Adrenal gland (tissue), 9 donors: ENCODE measurements at regions not wholly inside any gene's neighbourhood (a gene's known extent, or its start where the extent isn't known, plus 50 kb on each side); places are given as distances from the start of the nearest gene placed in this dataset.

Experiments used
- DNase-seq, 7 donors: peaks; one replicate each; pipeline ENCODE4 v3.0.0-alpha.2; 2019 to 2020
- H3K27ac ChIP-seq, 5 donors: fragments of 200-600 bp; sonication (generic) in 4 of 5; 1 replicate in 3 of 5; 2 replicates in 2 of 5; pipeline versions ENCODE4 v1.5.1 to v1.8.0; 2016 to 2020; ENCODE audit warnings: mild to moderate bottlenecking in 1 of 5
- H3K27me3 ChIP-seq: fragments of 200-600 bp; 2 replicates; pipeline ENCODE4 v1.8.0; 2021
- H3K36me3 ChIP-seq, 2 donors: fragments of 200-600 bp; replicated peaks in 1 of 2; 1 replicate in 1 of 2; 2 replicates in 1 of 2; pipeline versions ENCODE4 v1.5.1 to v1.8.0; 2018 to 2022
- H3K4me1 ChIP-seq, 2 donors: fragments of 200-600 bp; replicated peaks in 1 of 2; 1 replicate in 1 of 2; 2 replicates in 1 of 2; pipeline versions ENCODE4 v1.5.1 to v1.8.0; 2018 to 2021
- H3K4me3 ChIP-seq, 4 donors: fragments of 200-600 bp; sonication (generic) in 3 of 4; one replicate each; pipeline ENCODE4 v1.5.1; 2016 to 2018
- H3K9me3 ChIP-seq, 3 donors: fragments of 200-600 bp; sonication (generic) in 1 of 3; replicated peaks in 1 of 3; 1 replicate in 2 of 3; 2 replicates in 1 of 3; pipeline versions ENCODE4 v1.5.1 to v1.8.0; 2016 to 2021
- CTCF ChIP-seq, 6 experiments: fragments of 450-650 bp in 4 of 6; fragments of 200-600 bp in 2 of 6; sonication (generic) in 1 of 6; IDR thresholded peaks; 1 replicate in 5 of 6; 2 replicates in 1 of 6; pipeline versions ENCODE4 v1.5.1 to v1.8.0; 2016 to 2021; ENCODE audit warnings: antibody characterized with exemption in 6 of 6, mild to moderate bottlenecking in 2 of 6, moderate library complexity in 1 of 6
- POLR2A ChIP-seq, 2 donors: fragments of 450-650 bp; IDR thresholded peaks; one replicate each; pipeline ENCODE4 v1.6.1; 2017; ENCODE audit warnings: antibody characterized with exemption in 2 of 2, mild to moderate bottlenecking in 2 of 2, moderate library complexity in 1 of 2
- WGBS, 4 donors: extraction: QIAGEN DNeasy Blood & Tissue Kit in 2 of 4; methylation state at CpG; one replicate each; pipeline versions ENCODE4 v1.1.5 to v1.1.7; 2013 to 2017; 5-methylcytosine and 5-hydroxymethylcytosine counted together
- intact Hi-C, 2 donors: fragments of 100-400 bp; cut with DNase I; formaldehyde crosslinking; loops; one replicate each; pipeline versions ENCODE4 v1.14.1 to v1.15.0; 2022 to 2023
- donor health status: healthy with polysubstance abuse.
- donor health status: Bipolar disorder and iron deficiency.
- donor health status: DM: yes; HTN: yes; CAD: no.
- donor health status: DM: no; HTN: no; CAD: no.
- donor health status: DM: no; HTN: no; CAD: no.

DNA sequence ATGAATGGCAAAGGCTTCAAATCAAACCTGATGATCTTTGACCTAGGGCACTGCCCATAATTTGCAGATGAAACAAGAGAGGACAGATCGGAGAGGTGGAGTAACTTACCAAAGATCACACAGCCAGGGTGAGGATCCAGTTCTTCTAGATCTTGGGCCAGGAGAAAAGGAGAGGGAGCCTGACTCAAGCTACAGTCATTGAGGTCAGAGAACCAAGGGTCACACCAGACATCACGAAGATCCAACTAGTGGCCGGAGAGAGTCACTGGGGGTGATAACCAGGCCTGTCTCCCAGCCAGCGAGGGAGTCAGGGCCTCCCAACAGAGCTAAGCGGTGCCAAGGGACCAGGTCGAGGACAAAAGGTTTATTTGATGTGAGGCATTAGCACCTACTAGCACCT, 115.0 kb downstream of the RIPK4 start:
- no peaks in the 10 kb centered on the region for H3K27me3 ChIP-seq
- intact Hi-C loops: no loop called here
- peaks cover 0 to 4% of the 10 kb centered on the region in 2 donors for H3K4me1 ChIP-seq
- peak overlapping the region in 1 of 5 donors; percentile 10 for H3K27ac ChIP-seq
- no peak overlapping the region for H3K4me3 ChIP-seq
- WGBS, 4 donors: 68 to 77% (median 75%) methylated on average over 6 of the region's 6 CpGs
- H3K36me3 ChIP-seq: no peaks in the 10 kb centered on the region
- no peak for DNase-seq
- TF ChIP-seq POLR2A (IDR thresholded peaks at IDR 0.05) (no peak), CTCF (IDR thresholded peaks at IDR 0.05) (no peak)
- H3K9me3 ChIP-seq: no peaks in the 10 kb centered on the region

GRCh38 chr21:41651406-41651805, 115.4 kb downstream of the RIPK4 start:
- WGBS, 4 donors: 29 to 50% (median 47%) methylated on average over 8 of the region's 8 CpGs
- Histone ChIP-seq H3K4me3 (no peak overlapping the region), H3K4me1 (peaks cover 0 to 4% of the 10 kb centered on the region in 2 donors), H3K27ac (peak overlapping the region in 1 of 5 donors; percentile 10), H3K27me3 (no peaks in the 10 kb centered on the region), H3K9me3 (no peaks in the 10 kb centered on the region), H3K36me3 (no peaks in the 10 kb centered on the region)
- intact Hi-C loops: no loop called here
- TF ChIP-seq CTCF (IDR thresholded peaks at IDR 0.05): no peak
- TF ChIP-seq POLR2A (IDR thresholded peaks at IDR 0.05): no peak
- no peak for DNase-seq

DNA sequence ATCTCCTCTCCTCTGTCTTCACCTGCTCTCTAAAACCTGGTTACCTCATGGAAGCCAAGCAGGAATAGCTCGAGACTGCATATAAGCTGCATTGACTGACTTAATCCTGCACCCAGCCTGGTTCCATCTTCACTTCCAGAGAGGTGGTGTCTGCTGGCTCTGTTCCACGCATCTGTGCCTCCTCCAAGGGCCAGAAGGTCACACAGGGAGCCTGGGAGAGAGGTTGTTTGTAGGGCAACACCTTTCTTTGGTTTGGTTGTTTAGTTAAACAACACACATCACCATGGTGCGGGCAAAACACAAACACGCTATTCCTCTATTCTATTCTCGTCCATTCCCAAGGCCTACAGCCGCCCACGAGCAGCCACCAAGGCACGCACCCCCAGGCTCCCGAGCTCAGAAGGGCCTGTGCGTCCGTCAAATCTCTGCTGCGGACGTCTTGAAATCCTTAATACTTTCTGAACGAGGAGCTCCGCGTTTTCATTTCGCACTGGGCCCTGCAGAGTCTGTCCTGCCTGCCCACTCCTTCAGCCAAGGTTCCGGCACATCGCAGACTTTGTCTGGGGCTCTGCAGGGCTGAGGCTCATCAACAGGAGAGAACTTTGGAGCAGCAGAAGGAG, 116.2 kb downstream of the RIPK4 start:
- Histone ChIP-seq H3K4me3 (no peak overlapping the region), H3K27me3 (no peaks in the 10 kb centered on the region), H3K27ac (no peak overlapping the region), H3K9me3 (no peaks in the 10 kb centered on the region), H3K4me1 (peaks cover 0 to 4% of the 10 kb centered on the region in 2 donors), H3K36me3 (no peaks in the 10 kb centered on the region)
- TF ChIP-seq CTCF (IDR thresholded peaks at IDR 0.05) (no peak), POLR2A (IDR thresholded peaks at IDR 0.05) (no peak)
- WGBS, 4 donors: 73 to 84% (median 81%) methylated on average over 18 to 19 of the region's 19 CpGs
- intact Hi-C loops: no loop called here
- no peak for DNase-seq

- no peak overlapping the region for H3K27ac ChIP-seq
- WGBS, 4 donors: 74 to 80% (median 77%) methylated on average over 5 to 9 of the region's 9 CpGs
- intact Hi-C loops: no loop called here
Measured at GRCh38 chr21:41648591-41649031, 118.2 kb downstream of the RIPK4 start.

More at GRCh38 chr21:41648591-41649031, 118.2 kb downstream of the RIPK4 start:
- H3K9me3 ChIP-seq: no peaks in the 10 kb centered on the region
- DNase-seq: no peak
- peaks cover 0 to 4% of the 10 kb centered on the region in 2 donors for H3K4me1 ChIP-seq
- no peak overlapping the region for H3K4me3 ChIP-seq
- no peaks in the 10 kb centered on the region for H3K27me3 ChIP-seq
- no peak for TF ChIP-seq CTCF (IDR thresholded peaks at IDR 0.05)
- no peak for TF ChIP-seq POLR2A (IDR thresholded peaks at IDR 0.05)
- no peaks in the 10 kb centered on the region for H3K36me3 ChIP-seq
